Fibroblast of lung (primary cell): ENCODE measurements at regions not wholly inside any gene's neighbourhood (a gene's known extent, or its start where the extent isn't known, plus 50 kb on each side); places are given as distances from the start of the nearest gene placed in this dataset.

Source experiments
- DNase-seq, 2 donors: peaks; one replicate each; pipeline versions ENCODE4 v3.0.0 to v3.0.0-alpha.2; 2010; ENCODE audit warnings: low read depth in 2 of 2
- H2AFZ ChIP-seq: 2 replicates; pipeline ENCODE4 v1.5.1; 2012; ENCODE audit warnings: low read length, control low read depth, inconsistent platforms
- H3K27ac ChIP-seq: 2 replicates; pipeline ENCODE4 v1.5.1; 2011; ENCODE audit warnings: low read length, control low read depth; ENCODE audit not compliant: insufficient read depth
- H3K27me3 ChIP-seq: 2 replicates; pipeline ENCODE4 v1.5.1; 2011; ENCODE audit warnings: mild to moderate bottlenecking, low read length; ENCODE audit not compliant: control insufficient read depth, insufficient read depth
- H3K36me3 ChIP-seq: 2 replicates; pipeline ENCODE4 v1.5.1; 2011; ENCODE audit warnings: low read length; ENCODE audit not compliant: control insufficient read depth, insufficient read depth
- H3K4me1 ChIP-seq: 2 replicates; pipeline ENCODE4 v1.5.1; 2011; ENCODE audit warnings: low read length; ENCODE audit not compliant: control insufficient read depth, insufficient read depth; ENCODE audit errors: extremely low read depth
- H3K4me2 ChIP-seq: 2 replicates; pipeline ENCODE4 v1.5.1; 2011; ENCODE audit warnings: low read length, control low read depth; ENCODE audit not compliant: insufficient read depth; ENCODE audit errors: extremely low read depth
- H3K4me3 ChIP-seq, 4 experiments: fragments of 200-600 bp in 1 of 4; sonication (generic) in 1 of 4; replicated peaks in 1 of 4; 2 replicates each; pipeline ENCODE4 v1.5.1; 2011 to 2016; ENCODE audit warnings: low read length in 4 of 4, low read depth in 3 of 4, mild to moderate bottlenecking in 3 of 4, control low read depth in 2 of 4, inconsistent platforms in 1 of 4, mixed read lengths in 1 of 4; ENCODE audit not compliant: insufficient read depth in 1 of 4; ENCODE audit errors: control extremely low read depth in 1 of 4
- H3K79me2 ChIP-seq: 2 replicates; pipeline ENCODE4 v1.5.1; 2012; ENCODE audit warnings: mild to moderate bottlenecking, low read length, inconsistent platforms; ENCODE audit not compliant: control insufficient read depth, insufficient read depth
- H3K9ac ChIP-seq: 2 replicates; pipeline ENCODE4 v1.5.1; 2011; ENCODE audit warnings: mild to moderate bottlenecking, low read length, control low read depth; ENCODE audit not compliant: insufficient read depth
- H3K9me3 ChIP-seq: 2 replicates; pipeline ENCODE4 v1.5.1; 2012; ENCODE audit warnings: low read depth, low read length; ENCODE audit not compliant: control insufficient read depth, insufficient read depth
- H4K20me1 ChIP-seq: 2 replicates; pipeline ENCODE4 v1.5.1; 2011; ENCODE audit warnings: low read length; ENCODE audit not compliant: control insufficient read depth, insufficient read depth; ENCODE audit errors: extremely low read depth
- EZH2 ChIP-seq: IDR thresholded peaks from 2 replicates; pipeline ENCODE4 v1.5.1; 2012; ENCODE audit warnings: low read length, control low read depth, mild to moderate bottlenecking; ENCODE audit errors: missing control alignments
- TF ChIP-seq, protein P1 (sequence below), 2 donors: IDR thresholded peaks in 1 of 2; conservative IDR thresholded peaks in 1 of 2; 1 replicate in 1 of 2; 2 replicates in 1 of 2; pipeline ENCODE4 v1.5.1; 2011 to 2012; ENCODE audit warnings: low read length in 2 of 2, control low read depth in 1 of 2, inconsistent platforms in 1 of 2, low read depth in 1 of 2, mild to moderate bottlenecking in 1 of 2

GRCh38 chr4:29581457-29581856 is 1138.7 kb upstream of the PCDH7 start:
- TF ChIP-seq EZH2: no peak
- TF ChIP-seq, protein P1, sequence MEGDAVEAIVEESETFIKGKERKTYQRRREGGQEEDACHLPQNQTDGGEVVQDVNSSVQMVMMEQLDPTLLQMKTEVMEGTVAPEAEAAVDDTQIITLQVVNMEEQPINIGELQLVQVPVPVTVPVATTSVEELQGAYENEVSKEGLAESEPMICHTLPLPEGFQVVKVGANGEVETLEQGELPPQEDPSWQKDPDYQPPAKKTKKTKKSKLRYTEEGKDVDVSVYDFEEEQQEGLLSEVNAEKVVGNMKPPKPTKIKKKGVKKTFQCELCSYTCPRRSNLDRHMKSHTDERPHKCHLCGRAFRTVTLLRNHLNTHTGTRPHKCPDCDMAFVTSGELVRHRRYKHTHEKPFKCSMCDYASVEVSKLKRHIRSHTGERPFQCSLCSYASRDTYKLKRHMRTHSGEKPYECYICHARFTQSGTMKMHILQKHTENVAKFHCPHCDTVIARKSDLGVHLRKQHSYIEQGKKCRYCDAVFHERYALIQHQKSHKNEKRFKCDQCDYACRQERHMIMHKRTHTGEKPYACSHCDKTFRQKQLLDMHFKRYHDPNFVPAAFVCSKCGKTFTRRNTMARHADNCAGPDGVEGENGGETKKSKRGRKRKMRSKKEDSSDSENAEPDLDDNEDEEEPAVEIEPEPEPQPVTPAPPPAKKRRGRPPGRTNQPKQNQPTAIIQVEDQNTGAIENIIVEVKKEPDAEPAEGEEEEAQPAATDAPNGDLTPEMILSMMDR (conservative IDR thresholded peaks at IDR 0.05 in 1 of 2, IDR thresholded peaks at IDR 0.05 in 1 of 2; ENCODE audit: low read depth in 1 of 2, low read length in 2 of 2): no peak
- no peaks in the 10 kb centered on the region for H4K20me1 ChIP-seq
- no peaks in the 10 kb centered on the region for H3K27me3 ChIP-seq
- no peaks in the 10 kb centered on the region for H3K4me1 ChIP-seq
- H3K79me2 ChIP-seq: no peaks in the 10 kb centered on the region
- H3K36me3 ChIP-seq: no peaks in the 10 kb centered on the region
- H3K4me3 ChIP-seq: no peak overlapping the region
- no peak overlapping the region for H3K4me2 ChIP-seq
- H3K27ac ChIP-seq: no peak overlapping the region
- peak; percentile 5 to 39 for DNase-seq
- H3K9ac ChIP-seq: no peak overlapping the region
- no peaks in the 10 kb centered on the region for H3K9me3 ChIP-seq
- H2AFZ ChIP-seq: no peak overlapping the region

GRCh38 chr4:29588617-29589016 is 1131.6 kb upstream of the PCDH7 start:
- no peaks in the 10 kb centered on the region for H4K20me1 ChIP-seq
- no peak overlapping the region for H3K9ac ChIP-seq
- no peak overlapping the region for H3K27ac ChIP-seq
- H2AFZ ChIP-seq: no peak overlapping the region
- H3K27me3 ChIP-seq: no peaks in the 10 kb centered on the region
- no peak for DNase-seq
- H3K36me3 ChIP-seq: no peaks in the 10 kb centered on the region
- no peaks in the 10 kb centered on the region for H3K4me1 ChIP-seq
- H3K9me3 ChIP-seq: no peaks in the 10 kb centered on the region
- no peak overlapping the region for H3K4me3 ChIP-seq
- no peak for TF ChIP-seq EZH2
- TF ChIP-seq, protein P1 (conservative IDR thresholded peaks at IDR 0.05 in 1 of 2, IDR thresholded peaks at IDR 0.05 in 1 of 2; ENCODE audit: low read depth in 1 of 2, low read length in 2 of 2): no peak
- H3K4me2 ChIP-seq: no peak overlapping the region
- H3K79me2 ChIP-seq: no peaks in the 10 kb centered on the region

- H3K4me2 ChIP-seq: no peak overlapping the region
- no peak overlapping the region for H3K4me3 ChIP-seq
Measured at GRCh38 chr4:29596228-29596627, 1123.9 kb upstream of the PCDH7 start.

More at GRCh38 chr4:29596228-29596627, 1123.9 kb upstream of the PCDH7 start:
- Histone ChIP-seq H4K20me1 (no peaks in the 10 kb centered on the region), H3K4me1 (no peaks in the 10 kb centered on the region), H3K9ac (no peak overlapping the region), H3K9me3 (no peaks in the 10 kb centered on the region), H3K27ac (no peak overlapping the region), H3K79me2 (no peaks in the 10 kb centered on the region), H3K27me3 (no peaks in the 10 kb centered on the region), H2AFZ (no peak overlapping the region), H3K36me3 (no peaks in the 10 kb centered on the region)
- TF ChIP-seq, protein P1 (conservative IDR thresholded peaks at IDR 0.05 in 1 of 2, IDR thresholded peaks at IDR 0.05 in 1 of 2; ENCODE audit: low read depth in 1 of 2, low read length in 2 of 2): no peak
- TF ChIP-seq EZH2: no peak
- DNase-seq: no peak
